ENCODE measurements at regions not wholly inside any gene's neighbourhood (a gene's known extent, or its start where the extent isn't known, plus 50 kb on each side); places are given as distances from the start of the nearest gene placed in this dataset.

DNA sequence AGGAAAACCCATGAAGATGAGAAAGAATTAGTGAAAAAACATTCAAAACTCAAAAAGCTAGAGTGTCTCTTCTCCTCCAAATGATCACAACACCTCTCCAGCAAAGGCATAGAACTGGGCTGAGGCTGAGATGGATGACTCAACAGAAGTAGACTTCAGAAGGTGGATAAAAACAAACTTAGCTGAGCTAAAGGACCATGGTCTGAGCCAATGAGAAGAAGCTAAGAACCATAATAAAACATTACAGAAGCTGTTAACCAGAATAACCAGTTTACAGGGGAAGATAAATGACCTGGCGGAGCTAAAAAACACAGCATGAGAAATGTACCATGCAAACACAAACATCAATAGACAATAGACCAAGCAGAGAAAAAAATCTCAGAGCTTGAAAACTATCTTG, 904.1 kb upstream of the MANEA start:
- Histone ChIP-seq H3K27me3 (ENCODE audit: insufficient read depth, low read depth, low read length) (no peaks in the 10 kb centered on the region), H3K9me3 (ENCODE audit: low read length) (no peaks in the 10 kb centered on the region), H3K4me2 (ENCODE audit: low read length) (no peak overlapping the region), H3K27ac (ENCODE audit: low read length) (no peak overlapping the region), H3K36me3 (ENCODE audit: insufficient read depth, low read length) (no peaks in the 10 kb centered on the region), H3K9ac (ENCODE audit: low read length) (no peak overlapping the region), H4K20me1 (ENCODE audit: insufficient read depth) (no peaks in the 10 kb centered on the region), H3K4me3 (ENCODE audit: low read length) (no peak overlapping the region), H3K9me2 (ENCODE audit: insufficient read depth, low read length) (no peaks in the 10 kb centered on the region), H3F3A (ENCODE audit: insufficient read depth, low read length, poor library complexity, severe bottlenecking) (no peaks in the 10 kb centered on the region), H3K79me2 (replicated peaks; ENCODE audit: insufficient read depth, low read length) (no peaks in the 10 kb centered on the region), H2AFZ (ENCODE audit: low read depth, low read length) (no peak overlapping the region)
- no peak for TF ChIP-seq TAF1 (IDR thresholded peaks at IDR 0.05; ENCODE audit: low read depth)
- TF ChIP-seq, protein P1, sequence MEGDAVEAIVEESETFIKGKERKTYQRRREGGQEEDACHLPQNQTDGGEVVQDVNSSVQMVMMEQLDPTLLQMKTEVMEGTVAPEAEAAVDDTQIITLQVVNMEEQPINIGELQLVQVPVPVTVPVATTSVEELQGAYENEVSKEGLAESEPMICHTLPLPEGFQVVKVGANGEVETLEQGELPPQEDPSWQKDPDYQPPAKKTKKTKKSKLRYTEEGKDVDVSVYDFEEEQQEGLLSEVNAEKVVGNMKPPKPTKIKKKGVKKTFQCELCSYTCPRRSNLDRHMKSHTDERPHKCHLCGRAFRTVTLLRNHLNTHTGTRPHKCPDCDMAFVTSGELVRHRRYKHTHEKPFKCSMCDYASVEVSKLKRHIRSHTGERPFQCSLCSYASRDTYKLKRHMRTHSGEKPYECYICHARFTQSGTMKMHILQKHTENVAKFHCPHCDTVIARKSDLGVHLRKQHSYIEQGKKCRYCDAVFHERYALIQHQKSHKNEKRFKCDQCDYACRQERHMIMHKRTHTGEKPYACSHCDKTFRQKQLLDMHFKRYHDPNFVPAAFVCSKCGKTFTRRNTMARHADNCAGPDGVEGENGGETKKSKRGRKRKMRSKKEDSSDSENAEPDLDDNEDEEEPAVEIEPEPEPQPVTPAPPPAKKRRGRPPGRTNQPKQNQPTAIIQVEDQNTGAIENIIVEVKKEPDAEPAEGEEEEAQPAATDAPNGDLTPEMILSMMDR (IDR thresholded peaks at IDR 0.05; ENCODE audit: poor library complexity, severe bottlenecking), result no peak
- no peak for TF ChIP-seq EP300 (conservative IDR thresholded peaks at IDR 0.05; ENCODE audit: poor library complexity, severe bottlenecking)
- no peak for TF ChIP-seq MXI1 (conservative IDR thresholded peaks at IDR 0.05; ENCODE audit: poor library complexity, severe bottlenecking)

DNA sequence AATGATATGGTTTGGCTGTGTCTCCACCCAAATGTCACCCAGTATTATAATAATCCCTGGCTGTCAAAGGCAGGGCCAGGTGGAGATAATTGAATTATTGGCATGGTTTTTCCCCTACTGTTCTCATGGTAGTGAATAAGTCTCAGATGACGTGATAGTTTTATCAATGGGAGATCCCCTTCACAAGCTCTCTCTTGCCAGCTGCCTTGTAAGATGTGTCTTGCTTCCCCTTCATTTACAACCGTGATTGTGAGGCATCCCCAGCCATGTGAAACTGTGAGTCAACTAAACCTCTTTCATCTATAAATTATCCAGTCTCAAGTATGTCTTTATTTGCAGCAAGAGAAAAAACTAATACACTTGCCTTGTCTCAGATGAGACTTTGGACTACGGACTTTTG, 907.3 kb upstream of the MANEA start:
- H3K36me3 ChIP-seq (ENCODE audit: insufficient read depth, low read length), result no peaks in the 10 kb centered on the region
- TF ChIP-seq TAF1 (IDR thresholded peaks at IDR 0.05; ENCODE audit: low read depth) (no peak), RAD21 (conservative IDR thresholded peaks at IDR 0.05) (no peak), EP300 (conservative IDR thresholded peaks at IDR 0.05; ENCODE audit: poor library complexity, severe bottlenecking) (no peak), POLR2AphosphoS5 (IDR thresholded peaks at IDR 0.05) (no peak), EZH2 (IDR thresholded peaks at IDR 0.05; ENCODE audit: borderline replicate concordance, insufficient read depth, low read length, poor library complexity, severe bottlenecking) (no peak), SMC3 (conservative IDR thresholded peaks at IDR 0.05; ENCODE audit: poor library complexity) (no peak), MXI1 (conservative IDR thresholded peaks at IDR 0.05; ENCODE audit: poor library complexity, severe bottlenecking) (no peak)
- TF ChIP-seq, protein P1 (IDR thresholded peaks at IDR 0.05; ENCODE audit: poor library complexity, severe bottlenecking), result no peak
- TF ChIP-seq, protein P2, sequence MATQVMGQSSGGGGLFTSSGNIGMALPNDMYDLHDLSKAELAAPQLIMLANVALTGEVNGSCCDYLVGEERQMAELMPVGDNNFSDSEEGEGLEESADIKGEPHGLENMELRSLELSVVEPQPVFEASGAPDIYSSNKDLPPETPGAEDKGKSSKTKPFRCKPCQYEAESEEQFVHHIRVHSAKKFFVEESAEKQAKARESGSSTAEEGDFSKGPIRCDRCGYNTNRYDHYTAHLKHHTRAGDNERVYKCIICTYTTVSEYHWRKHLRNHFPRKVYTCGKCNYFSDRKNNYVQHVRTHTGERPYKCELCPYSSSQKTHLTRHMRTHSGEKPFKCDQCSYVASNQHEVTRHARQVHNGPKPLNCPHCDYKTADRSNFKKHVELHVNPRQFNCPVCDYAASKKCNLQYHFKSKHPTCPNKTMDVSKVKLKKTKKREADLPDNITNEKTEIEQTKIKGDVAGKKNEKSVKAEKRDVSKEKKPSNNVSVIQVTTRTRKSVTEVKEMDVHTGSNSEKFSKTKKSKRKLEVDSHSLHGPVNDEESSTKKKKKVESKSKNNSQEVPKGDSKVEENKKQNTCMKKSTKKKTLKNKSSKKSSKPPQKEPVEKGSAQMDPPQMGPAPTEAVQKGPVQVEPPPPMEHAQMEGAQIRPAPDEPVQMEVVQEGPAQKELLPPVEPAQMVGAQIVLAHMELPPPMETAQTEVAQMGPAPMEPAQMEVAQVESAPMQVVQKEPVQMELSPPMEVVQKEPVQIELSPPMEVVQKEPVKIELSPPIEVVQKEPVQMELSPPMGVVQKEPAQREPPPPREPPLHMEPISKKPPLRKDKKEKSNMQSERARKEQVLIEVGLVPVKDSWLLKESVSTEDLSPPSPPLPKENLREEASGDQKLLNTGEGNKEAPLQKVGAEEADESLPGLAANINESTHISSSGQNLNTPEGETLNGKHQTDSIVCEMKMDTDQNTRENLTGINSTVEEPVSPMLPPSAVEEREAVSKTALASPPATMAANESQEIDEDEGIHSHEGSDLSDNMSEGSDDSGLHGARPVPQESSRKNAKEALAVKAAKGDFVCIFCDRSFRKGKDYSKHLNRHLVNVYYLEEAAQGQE (IDR thresholded peaks at IDR 0.05; ENCODE audit: borderline replicate concordance), result no peak
- H3K9me3 ChIP-seq (ENCODE audit: low read length), result no peaks in the 10 kb centered on the region
- H3K27ac ChIP-seq (ENCODE audit: low read length), result no peak overlapping the region
- H3K79me2 ChIP-seq (replicated peaks; ENCODE audit: insufficient read depth, low read length), result no peaks in the 10 kb centered on the region
- H3K9me2 ChIP-seq (ENCODE audit: insufficient read depth, low read length), result no peaks in the 10 kb centered on the region
- no peaks in the 10 kb centered on the region for H3F3A ChIP-seq (ENCODE audit: insufficient read depth, low read length, poor library complexity, severe bottlenecking)
- H3K4me3 ChIP-seq (ENCODE audit: low read length), result no peak overlapping the region
- H4K20me1 ChIP-seq (ENCODE audit: insufficient read depth), result no peaks in the 10 kb centered on the region
- no peaks in the 10 kb centered on the region for H3K27me3 ChIP-seq (ENCODE audit: insufficient read depth, low read depth, low read length)
- H3K4me2 ChIP-seq (ENCODE audit: low read length), result no peak overlapping the region
- no peak overlapping the region for H3K9ac ChIP-seq (ENCODE audit: low read length)
- H2AFZ ChIP-seq (ENCODE audit: low read depth, low read length), result no peak overlapping the region

Measured in neural cell (in vitro differentiated cells).